Ectodermal cell (in vitro differentiated cells): ENCODE measurements at regions not wholly inside any gene's neighbourhood (a gene's known extent, or its start where the extent isn't known, plus 50 kb on each side); places are given as distances from the start of the nearest gene placed in this dataset.

ENCODE experiments used
- H3K27ac ChIP-seq: 2 replicates; pipeline ENCODE4 v1.7.0; 2013; ENCODE audit warnings: mild to moderate bottlenecking, low read depth, low read length; ENCODE audit not compliant: insufficient read depth, poor library complexity, severe bottlenecking
- H3K27me3 ChIP-seq: 2 replicates; pipeline ENCODE4 v1.7.0; 2013; ENCODE audit warnings: mild to moderate bottlenecking, low read length; ENCODE audit not compliant: insufficient read depth, control insufficient read depth, poor library complexity, severe bottlenecking
- H3K36me3 ChIP-seq: one replicate; pipeline ENCODE4 v1.7.0; 2013; ENCODE audit warnings: low read length; ENCODE audit not compliant: control insufficient read depth, insufficient read depth
- H3K4me1 ChIP-seq: one replicate; pipeline ENCODE4 v1.7.0; 2013; ENCODE audit warnings: low read length; ENCODE audit not compliant: control insufficient read depth, insufficient read depth
- H3K4me3 ChIP-seq: 2 replicates; pipeline ENCODE4 v1.7.0; 2013; ENCODE audit warnings: low read depth, low read length, control low read depth; ENCODE audit not compliant: insufficient read depth
- H3K9me3 ChIP-seq: 2 replicates; pipeline ENCODE4 v1.7.0; 2013; ENCODE audit warnings: mild to moderate bottlenecking, low read length, moderate library complexity; ENCODE audit not compliant: control insufficient read depth
- WGBS, 2 experiments: methylation state at CpG; one replicate each; pipeline ENCODE4 v1.1.7; 2013; ENCODE audit warnings: missing lambda C conversion rate in 2 of 2; 5-methylcytosine and 5-hydroxymethylcytosine counted together

DNA sequence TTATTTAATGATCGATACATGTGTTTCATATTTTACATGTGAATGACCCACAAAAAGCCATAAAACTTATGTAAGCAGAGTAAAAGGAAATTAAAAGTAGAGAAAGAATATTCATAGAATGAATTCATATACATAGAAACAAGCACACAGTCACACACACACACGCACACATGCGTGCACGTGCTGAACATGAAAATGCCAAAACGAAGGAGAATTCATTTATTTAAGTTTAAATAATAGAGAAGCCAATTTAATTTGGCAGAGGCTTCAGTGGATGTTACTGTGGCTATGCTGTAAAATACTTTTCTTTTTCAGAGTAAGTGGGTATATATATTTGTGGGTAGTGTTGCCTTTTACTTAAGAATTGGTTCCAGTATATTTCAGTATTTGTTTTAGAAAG, 145.0 kb upstream of the C21orf91 start:
- no peaks in the 10 kb centered on the region for H3K27me3 ChIP-seq
- no peaks in the 10 kb centered on the region for H3K36me3 ChIP-seq
- no peaks in the 10 kb centered on the region for H3K4me1 ChIP-seq
- no peaks in the 10 kb centered on the region for H3K9me3 ChIP-seq
- 96 to 100% methylated on average over 2 of the region's 5 CpGs for WGBS, 2 experiments
- H3K4me3 ChIP-seq = no peak overlapping the region
- no peak overlapping the region for H3K27ac ChIP-seq

DNA sequence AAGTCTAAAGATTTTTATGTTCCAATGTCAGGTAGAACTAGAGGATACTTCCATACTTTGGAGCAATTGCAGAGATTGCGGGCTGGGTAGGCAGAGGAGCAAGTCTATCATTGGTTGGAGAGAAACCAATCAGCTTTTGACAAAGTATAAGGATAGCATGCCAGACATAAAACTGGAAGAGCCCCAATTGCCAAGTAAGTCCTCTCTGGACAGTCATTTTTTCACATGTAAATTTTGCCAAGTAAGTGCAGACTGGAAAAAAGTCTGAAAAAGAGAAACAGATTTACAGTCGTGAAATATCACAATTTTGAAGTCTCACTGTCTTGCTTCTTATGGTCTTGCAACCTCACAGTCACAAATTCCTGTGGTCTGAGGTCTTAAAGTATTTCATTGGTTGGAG, 131.4 kb upstream of the C21orf91 start:
- Histone ChIP-seq H3K27me3 (no peaks in the 10 kb centered on the region), H3K4me1 (no peaks in the 10 kb centered on the region), H3K36me3 (no peaks in the 10 kb centered on the region), H3K27ac (no peak overlapping the region), H3K4me3 (no peak overlapping the region), H3K9me3 (no peaks in the 10 kb centered on the region)
- 87 to 90% methylated on average over 2 of the region's 2 CpGs for WGBS, 2 experiments

DNA sequence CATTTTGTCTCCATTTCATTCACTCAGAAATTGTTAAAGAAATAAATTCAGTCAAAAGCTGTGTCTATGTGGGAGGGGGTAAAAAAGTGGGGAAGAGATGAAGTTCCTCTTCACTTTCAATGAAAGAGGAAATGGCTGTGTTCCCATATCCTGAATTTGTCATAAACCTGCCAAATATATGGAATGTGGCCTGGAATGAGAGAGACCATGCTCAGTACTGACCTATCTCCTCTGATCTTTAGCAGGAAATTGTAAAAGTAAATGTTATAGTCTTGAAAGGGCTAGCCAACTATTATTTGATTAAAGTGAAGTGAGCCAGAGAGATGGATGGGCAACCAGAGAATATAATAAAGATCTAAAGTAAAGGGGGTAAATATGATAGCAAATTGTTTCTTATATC, 130.3 kb upstream of the C21orf91 start:
- H3K9me3 ChIP-seq = no peaks in the 10 kb centered on the region
- no peak overlapping the region for H3K4me3 ChIP-seq
- H3K27ac ChIP-seq = no peak overlapping the region
- H3K27me3 ChIP-seq = no peaks in the 10 kb centered on the region
- H3K36me3 ChIP-seq = no peaks in the 10 kb centered on the region
- no peaks in the 10 kb centered on the region for H3K4me1 ChIP-seq

DNA sequence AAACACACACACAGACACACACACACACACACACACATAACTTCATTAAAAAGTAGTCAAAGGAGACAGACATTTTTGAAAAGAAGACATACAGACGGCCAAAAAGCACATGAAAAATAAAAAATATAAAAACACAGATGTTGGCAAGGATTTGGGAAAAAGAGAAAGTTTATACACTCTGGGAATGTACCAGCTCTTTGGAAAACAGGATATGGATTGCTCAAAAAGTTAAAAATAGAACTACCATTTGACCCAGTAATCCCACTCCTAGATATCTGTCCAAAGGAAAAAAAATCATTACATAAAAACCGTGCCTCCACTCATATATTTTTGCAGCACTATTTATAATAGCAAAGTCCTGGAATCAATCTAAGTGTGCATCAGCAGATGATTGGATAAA, 128.4 kb upstream of the C21orf91 start:
- 71 to 100% methylated on average over 1 of the region's 2 CpGs for WGBS, 2 experiments
- no peaks in the 10 kb centered on the region for H3K9me3 ChIP-seq
- no peak overlapping the region for H3K4me3 ChIP-seq
- H3K27me3 ChIP-seq = no peaks in the 10 kb centered on the region
- no peaks in the 10 kb centered on the region for H3K36me3 ChIP-seq
- H3K27ac ChIP-seq = no peak overlapping the region
- H3K4me1 ChIP-seq = no peaks in the 10 kb centered on the region

DNA sequence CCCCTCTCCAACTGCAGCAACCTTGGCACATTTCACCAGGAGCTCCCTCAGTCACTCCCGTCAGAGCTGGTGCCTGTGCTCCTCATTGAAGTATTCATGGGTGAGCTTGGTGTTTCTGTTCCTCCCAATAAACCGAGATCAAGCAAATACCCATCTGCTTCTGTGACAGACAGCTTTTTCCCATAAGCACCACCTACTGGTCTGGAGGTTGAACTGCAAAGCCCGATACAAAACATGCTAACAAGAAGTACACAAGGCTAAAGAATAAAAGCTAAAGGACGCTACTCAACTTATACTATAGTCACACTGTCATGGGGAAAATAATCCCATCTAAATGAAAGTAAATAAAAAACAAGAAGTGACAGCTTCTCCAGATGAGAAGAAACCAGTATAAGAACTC, 111.9 kb upstream of the C21orf91 start:
- peaks cover 3% of the 10 kb centered on the region for H3K9me3 ChIP-seq
- WGBS, 2 experiments = 97 to 98% methylated on average over 3 to 4 of the region's 4 CpGs
- no peaks in the 10 kb centered on the region for H3K27me3 ChIP-seq
- peaks cover 12% of the 10 kb centered on the region for H3K4me1 ChIP-seq
- no peaks in the 10 kb centered on the region for H3K36me3 ChIP-seq
- no peak overlapping the region for H3K4me3 ChIP-seq
- no peak overlapping the region for H3K27ac ChIP-seq

DNA sequence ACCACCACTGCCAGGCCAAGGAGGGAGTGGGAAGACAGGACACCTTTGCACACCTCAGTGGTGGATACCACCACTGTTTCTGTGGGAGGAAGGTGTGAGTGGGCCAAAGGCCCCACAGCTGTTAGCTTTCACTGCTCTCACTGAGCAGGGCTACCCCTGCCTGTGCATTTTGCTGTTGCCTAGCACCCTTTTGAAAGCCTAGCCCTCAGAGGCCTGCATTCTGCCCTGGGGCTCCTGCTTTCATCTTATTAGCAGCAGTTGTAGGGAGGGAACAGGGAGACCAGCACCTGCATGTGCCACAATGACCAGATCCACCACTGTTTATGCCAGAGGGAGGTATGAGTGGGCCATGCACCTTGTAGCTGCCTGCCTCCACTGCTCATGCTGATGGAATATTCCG, 110.9 kb upstream of the C21orf91 start:
- Histone ChIP-seq H3K9me3 (peaks cover 3% of the 10 kb centered on the region), H3K27me3 (no peaks in the 10 kb centered on the region), H3K27ac (no peak overlapping the region), H3K36me3 (no peaks in the 10 kb centered on the region), H3K4me3 (no peak overlapping the region), H3K4me1 (peaks cover 12% of the 10 kb centered on the region)
- WGBS, 2 experiments = 92 to 94% methylated on average over 1 of the region's 1 CpG

DNA sequence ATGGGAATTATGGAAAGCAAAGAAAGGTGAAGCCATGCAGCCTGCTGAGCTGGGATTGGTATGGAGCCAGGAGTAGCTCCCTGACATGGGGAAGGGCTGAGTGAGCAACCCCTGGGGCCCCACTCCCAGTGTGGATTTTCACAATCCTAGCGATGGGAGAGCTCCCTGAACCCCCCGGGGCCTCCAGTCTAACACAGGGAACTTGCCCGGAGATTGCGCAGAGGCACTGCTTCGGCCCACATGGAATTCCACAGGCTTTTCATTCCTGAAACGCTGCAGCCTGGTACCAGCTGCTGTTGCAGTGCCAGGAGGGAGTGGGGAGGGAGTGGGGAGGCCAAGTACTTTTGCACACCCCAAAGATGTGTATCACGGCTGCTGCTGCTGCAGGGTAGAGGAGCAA, 110.4 kb upstream of the C21orf91 start:
- Histone ChIP-seq H3K27ac (no peak overlapping the region), H3K27me3 (no peaks in the 10 kb centered on the region), H3K36me3 (no peaks in the 10 kb centered on the region), H3K9me3 (peaks cover 3% of the 10 kb centered on the region), H3K4me1 (peaks cover 12% of the 10 kb centered on the region), H3K4me3 (no peak overlapping the region)
- 80 to 86% methylated on average over 7 of the region's 7 CpGs for WGBS, 2 experiments

DNA sequence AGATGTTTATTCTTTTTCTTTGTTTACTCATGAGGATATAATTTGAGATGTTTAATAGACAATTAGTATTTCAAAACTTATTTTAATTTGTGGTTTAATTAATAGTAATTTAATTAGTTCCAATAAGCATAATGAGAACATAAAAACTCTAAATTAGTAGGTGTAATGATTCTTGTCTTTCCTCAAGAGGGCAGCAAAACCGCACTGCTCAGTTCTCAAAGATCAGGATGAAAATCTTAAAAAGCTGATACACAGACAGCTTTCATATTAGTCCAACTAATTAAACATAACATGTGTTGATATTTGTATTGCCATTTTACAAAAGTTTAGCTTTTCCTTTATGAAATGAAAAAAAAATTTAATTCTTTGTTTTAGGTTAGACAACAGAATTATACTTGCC, 106.7 kb upstream of the C21orf91 start:
- H3K4me3 ChIP-seq = no peak overlapping the region
- no peaks in the 10 kb centered on the region for H3K9me3 ChIP-seq
- peaks cover 12% of the 10 kb centered on the region for H3K4me1 ChIP-seq
- H3K27ac ChIP-seq = no peak overlapping the region
- H3K27me3 ChIP-seq = no peaks in the 10 kb centered on the region
- WGBS, 2 experiments = 30% methylated on average over 1 of the region's 1 CpG; no CpG with 5 or more reads in 1 of the 2 experiments
- no peaks in the 10 kb centered on the region for H3K36me3 ChIP-seq

DNA sequence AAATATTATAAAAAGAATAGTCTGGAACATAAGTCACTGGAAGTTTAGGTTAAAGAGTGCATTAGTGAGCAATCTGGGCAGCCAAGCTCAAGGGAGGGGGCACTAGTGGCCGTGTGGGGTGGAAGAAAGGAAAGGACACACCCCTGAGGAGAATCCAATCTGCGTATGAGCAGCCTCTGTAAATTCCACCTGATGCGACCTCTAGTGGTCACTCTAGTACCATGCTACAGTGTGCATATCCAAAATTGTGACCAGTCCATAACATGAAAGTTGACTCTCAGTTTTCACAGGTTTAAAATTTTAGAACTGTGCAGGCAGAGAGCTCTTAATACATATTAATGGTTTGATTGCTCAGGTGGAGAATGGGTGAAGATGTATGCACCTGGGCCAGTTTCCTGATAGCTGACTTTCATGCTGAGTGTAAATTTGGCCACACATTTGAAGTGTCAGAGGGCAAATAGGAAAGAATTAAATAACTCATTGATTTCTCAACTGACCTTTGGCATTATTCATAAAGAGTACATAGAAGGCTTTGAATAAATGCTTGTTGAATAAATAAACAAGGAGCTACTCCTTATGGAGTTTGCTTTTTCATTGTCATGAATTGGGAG, 105.9 kb upstream of the C21orf91 start:
- no peak overlapping the region for H3K4me3 ChIP-seq
- H3K27me3 ChIP-seq = no peaks in the 10 kb centered on the region
- peaks cover 10% of the 10 kb centered on the region for H3K4me1 ChIP-seq
- WGBS, 2 experiments = 5 to 11% methylated on average over 3 of the region's 3 CpGs
- no peaks in the 10 kb centered on the region for H3K36me3 ChIP-seq
- no peak overlapping the region for H3K27ac ChIP-seq
- no peaks in the 10 kb centered on the region for H3K9me3 ChIP-seq

DNA sequence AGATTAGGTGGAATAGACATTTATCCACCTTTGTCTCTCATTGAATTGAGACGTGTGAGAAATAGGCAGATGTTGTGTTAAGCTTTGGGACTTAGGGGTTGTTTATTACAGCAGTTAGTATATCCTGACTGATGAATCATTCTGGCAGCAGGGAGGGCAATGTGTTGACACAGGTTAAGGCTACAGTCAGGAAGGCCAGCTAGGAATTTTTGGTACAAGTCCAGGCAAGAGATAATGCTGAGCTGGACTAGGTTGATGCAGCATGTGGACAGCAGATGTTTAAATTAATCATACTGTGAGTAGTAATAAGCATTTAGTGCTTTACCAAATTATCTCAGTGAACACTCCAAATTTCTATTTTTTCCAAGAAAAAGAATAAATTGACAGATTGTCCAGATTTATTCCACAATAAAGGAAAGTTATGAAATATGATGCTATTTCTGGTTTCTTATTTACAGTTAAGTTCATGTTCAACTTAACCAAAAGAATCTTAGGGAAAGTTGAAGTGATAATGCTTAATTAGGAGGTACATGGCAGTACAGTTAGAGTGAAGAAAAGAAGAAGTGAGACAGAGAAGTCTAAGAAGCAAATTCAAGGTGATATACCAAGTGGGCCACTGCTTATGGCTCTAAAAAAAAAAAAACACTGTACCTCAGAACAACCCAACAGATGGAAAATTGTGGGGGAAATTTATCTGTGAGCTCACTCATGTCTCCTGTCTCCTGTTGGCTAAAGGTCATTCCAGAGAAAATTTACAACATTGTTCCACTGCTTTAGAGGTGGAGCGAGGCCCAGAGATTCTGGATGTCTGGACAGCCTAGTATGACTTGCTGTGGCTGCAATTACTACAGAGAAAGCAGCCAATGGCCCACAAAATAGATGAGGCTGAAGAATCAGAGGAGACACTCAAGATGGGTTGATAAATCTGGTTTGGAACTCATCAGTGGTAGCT, 102.7 kb upstream of the C21orf91 start:
- WGBS, 2 experiments = 96 to 99% methylated on average over 2 of the region's 2 CpGs
- H3K4me3 ChIP-seq = no peak overlapping the region
- no peak overlapping the region for H3K27ac ChIP-seq
- H3K9me3 ChIP-seq = peaks cover 2% of the 10 kb centered on the region
- H3K27me3 ChIP-seq = no peaks in the 10 kb centered on the region
- no peaks in the 10 kb centered on the region for H3K4me1 ChIP-seq
- no peaks in the 10 kb centered on the region for H3K36me3 ChIP-seq
